Panc1 (cell line): ENCODE measurements at regions not wholly inside any gene's neighbourhood (a gene's known extent, or its start where the extent isn't known, plus 50 kb on each side); places are given as distances from the start of the nearest gene placed in this dataset.

Source experiments
- ATAC-seq: fragments of 200-7000 bp; cut with Tn5 transposase; 2 replicates; pipeline ENCODE4 v1.9.1; 2020; ENCODE audit warnings: mild to moderate bottlenecking, moderate library complexity
- BruUV-seq: library from RNA; stranded (reverse); fragments of 400-500 nt; replicated peaks from 2 replicates; lab custom pipeline; 2021; lab: Mats Ljungman, UMichigan
- CTCF ChIA-PET: fragments of 300-600 bp; sonication (Branson Sonifier 250); formaldehyde crosslinking; loops from one replicate; lab custom pipeline; 2022; ENCODE audit warnings: antibody characterized with exemption; lab: Charles Lee
- POLR2A ChIA-PET: fragments of 300-600 bp; sonication (Branson Sonifier 250); formaldehyde crosslinking; loops from one replicate; lab custom pipeline; 2022; ENCODE audit warnings: antibody characterized with exemption; lab: Charles Lee
- DNase-seq: peaks from one replicate; pipeline ENCODE4 v3.0.0-alpha.2; 2010; ENCODE audit warnings: low read depth, low spot score
- H3K27ac ChIP-seq: 2 replicates; pipeline ENCODE4 v1.5.1; 2011; ENCODE audit warnings: mild to moderate bottlenecking, low read length, inconsistent platforms
- H3K27me3 ChIP-seq: fragments of 200-500 bp; sonication (Bioruptor generic); 2 replicates; pipeline ENCODE4 v1.6.0; 2014; ENCODE audit warnings: low read length, inconsistent platforms; ENCODE audit not compliant: control insufficient read depth, insufficient read depth
- H3K36me3 ChIP-seq: fragments of 200-500 bp; sonication (Bioruptor generic); 2 replicates; pipeline ENCODE4 v1.5.1; 2014; ENCODE audit warnings: inconsistent platforms, mild to moderate bottlenecking, low read length, moderate library complexity; ENCODE audit not compliant: control insufficient read depth, insufficient read depth
- H3K4me1 ChIP-seq: 2 replicates; pipeline ENCODE4 v1.5.1; 2011; ENCODE audit warnings: inconsistent platforms, mild to moderate bottlenecking, low read length, moderate library complexity; ENCODE audit not compliant: control insufficient read depth, insufficient read depth
- H3K4me3 ChIP-seq, 2 experiments: 2 replicates each; pipeline ENCODE4 v1.5.1; 2011 to 2012; ENCODE audit warnings: low read depth in 2 of 2, low read length in 2 of 2, mild to moderate bottlenecking in 2 of 2, inconsistent platforms in 1 of 2, moderate library complexity in 1 of 2
- H3K9me3 ChIP-seq: fragments of 200-500 bp; sonication (Bioruptor generic); 2 replicates; pipeline ENCODE4 v1.5.1; 2014; ENCODE audit warnings: low read depth, mild to moderate bottlenecking, inconsistent platforms, low read length, moderate library complexity; ENCODE audit not compliant: control insufficient read depth, insufficient read depth
- POLR2AphosphoS5 ChIP-seq: IDR thresholded peaks from 2 replicates; pipeline ENCODE4 v1.6.1; 2012; ENCODE audit warnings: mild to moderate bottlenecking, low read depth, low read length, moderate library complexity
- SIN3A ChIP-seq: IDR thresholded peaks from 2 replicates; pipeline ENCODE4 v1.6.1; 2012; ENCODE audit warnings: low read depth, mild to moderate bottlenecking, low read length, moderate library complexity, borderline replicate concordance; ENCODE audit not compliant: insufficient read depth
- TCF7L2 ChIP-seq: IDR thresholded peaks from 2 replicates; pipeline ENCODE4 v1.6.1; 2011; ENCODE audit warnings: mild to moderate bottlenecking, low read depth, low read length, inconsistent platforms
- in situ Hi-C: cut with HindIII; loops from 2 replicates; pipeline ENCODE4 v1.10.0; 2016; ENCODE audit warnings: low sequenced_read_pairs, low pct_unique_long_range_greater_than_20kb
- intact Hi-C: fragments of 100-400 bp; cut with micrococcal nuclease; formaldehyde crosslinking; loops from one replicate; pipeline ENCODE4 v1.10.0; 2022; ENCODE audit not compliant: unreplicated experiment
- TF ChIP-seq, protein P1 (sequence below), 2 experiments: IDR thresholded peaks; 2 replicates each; pipeline ENCODE4 v1.6.1; 2011 to 2012; ENCODE audit warnings: low read depth in 2 of 2, control low read depth in 1 of 2, low read length in 1 of 2, mild to moderate bottlenecking in 1 of 2, moderate library complexity in 1 of 2; ENCODE audit not compliant: insufficient read depth in 1 of 2
- TF ChIP-seq, protein P2 (sequence below): fragments of 450-650 bp; IDR thresholded peaks from 2 replicates; pipeline ENCODE4 v1.5.1; 2017; ENCODE audit warnings: mild to moderate bottlenecking

GRCh38 chr1:221071777-221072176 lies 192.5 kb downstream of the HLX start:
- no peak overlapping the region for H3K4me3 ChIP-seq
- POLR2A ChIA-PET, result no interaction called here

GRCh38 chr1:221072214-221072613 lies 193.0 kb downstream of the HLX start:
- Histone ChIP-seq H3K4me1 (no peaks in the 10 kb centered on the region), H3K36me3 (no peaks in the 10 kb centered on the region), H3K27ac (no peak overlapping the region), H3K4me3 (no peak overlapping the region), H3K27me3 (no peaks in the 10 kb centered on the region), H3K9me3 (no peaks in the 10 kb centered on the region)
- TF ChIP-seq TCF7L2, result no peak
- no peak for TF ChIP-seq SIN3A
- ChIA-PET POLR2A (no interaction called here), CTCF (no interaction called here)
- no peak for ATAC-seq
- intact Hi-C loops, result no loop called here
- no TSS peak for BruUV-seq
- in situ Hi-C loops, result no loop called here
- no peak for DNase-seq

More at GRCh38 chr1:221071777-221072176, 192.5 kb downstream of the HLX start:
- CTCF ChIA-PET, result no interaction called here
- no TSS peak for BruUV-seq
- intact Hi-C loops, result no loop called here
- in situ Hi-C loops, result no loop called here
- no peak overlapping the region for H3K27ac ChIP-seq
- no peak for ATAC-seq
- no peaks in the 10 kb centered on the region for H3K36me3 ChIP-seq
- TF ChIP-seq SIN3A, result no peak
- TF ChIP-seq, protein P1, sequence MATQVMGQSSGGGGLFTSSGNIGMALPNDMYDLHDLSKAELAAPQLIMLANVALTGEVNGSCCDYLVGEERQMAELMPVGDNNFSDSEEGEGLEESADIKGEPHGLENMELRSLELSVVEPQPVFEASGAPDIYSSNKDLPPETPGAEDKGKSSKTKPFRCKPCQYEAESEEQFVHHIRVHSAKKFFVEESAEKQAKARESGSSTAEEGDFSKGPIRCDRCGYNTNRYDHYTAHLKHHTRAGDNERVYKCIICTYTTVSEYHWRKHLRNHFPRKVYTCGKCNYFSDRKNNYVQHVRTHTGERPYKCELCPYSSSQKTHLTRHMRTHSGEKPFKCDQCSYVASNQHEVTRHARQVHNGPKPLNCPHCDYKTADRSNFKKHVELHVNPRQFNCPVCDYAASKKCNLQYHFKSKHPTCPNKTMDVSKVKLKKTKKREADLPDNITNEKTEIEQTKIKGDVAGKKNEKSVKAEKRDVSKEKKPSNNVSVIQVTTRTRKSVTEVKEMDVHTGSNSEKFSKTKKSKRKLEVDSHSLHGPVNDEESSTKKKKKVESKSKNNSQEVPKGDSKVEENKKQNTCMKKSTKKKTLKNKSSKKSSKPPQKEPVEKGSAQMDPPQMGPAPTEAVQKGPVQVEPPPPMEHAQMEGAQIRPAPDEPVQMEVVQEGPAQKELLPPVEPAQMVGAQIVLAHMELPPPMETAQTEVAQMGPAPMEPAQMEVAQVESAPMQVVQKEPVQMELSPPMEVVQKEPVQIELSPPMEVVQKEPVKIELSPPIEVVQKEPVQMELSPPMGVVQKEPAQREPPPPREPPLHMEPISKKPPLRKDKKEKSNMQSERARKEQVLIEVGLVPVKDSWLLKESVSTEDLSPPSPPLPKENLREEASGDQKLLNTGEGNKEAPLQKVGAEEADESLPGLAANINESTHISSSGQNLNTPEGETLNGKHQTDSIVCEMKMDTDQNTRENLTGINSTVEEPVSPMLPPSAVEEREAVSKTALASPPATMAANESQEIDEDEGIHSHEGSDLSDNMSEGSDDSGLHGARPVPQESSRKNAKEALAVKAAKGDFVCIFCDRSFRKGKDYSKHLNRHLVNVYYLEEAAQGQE (IDR thresholded peaks at IDR 0.05; ENCODE audit: insufficient read depth in 1 of 2, low read depth in 2 of 2, low read length in 1 of 2), result no peak
- TF ChIP-seq TCF7L2, result no peak
- TF ChIP-seq, protein P2, sequence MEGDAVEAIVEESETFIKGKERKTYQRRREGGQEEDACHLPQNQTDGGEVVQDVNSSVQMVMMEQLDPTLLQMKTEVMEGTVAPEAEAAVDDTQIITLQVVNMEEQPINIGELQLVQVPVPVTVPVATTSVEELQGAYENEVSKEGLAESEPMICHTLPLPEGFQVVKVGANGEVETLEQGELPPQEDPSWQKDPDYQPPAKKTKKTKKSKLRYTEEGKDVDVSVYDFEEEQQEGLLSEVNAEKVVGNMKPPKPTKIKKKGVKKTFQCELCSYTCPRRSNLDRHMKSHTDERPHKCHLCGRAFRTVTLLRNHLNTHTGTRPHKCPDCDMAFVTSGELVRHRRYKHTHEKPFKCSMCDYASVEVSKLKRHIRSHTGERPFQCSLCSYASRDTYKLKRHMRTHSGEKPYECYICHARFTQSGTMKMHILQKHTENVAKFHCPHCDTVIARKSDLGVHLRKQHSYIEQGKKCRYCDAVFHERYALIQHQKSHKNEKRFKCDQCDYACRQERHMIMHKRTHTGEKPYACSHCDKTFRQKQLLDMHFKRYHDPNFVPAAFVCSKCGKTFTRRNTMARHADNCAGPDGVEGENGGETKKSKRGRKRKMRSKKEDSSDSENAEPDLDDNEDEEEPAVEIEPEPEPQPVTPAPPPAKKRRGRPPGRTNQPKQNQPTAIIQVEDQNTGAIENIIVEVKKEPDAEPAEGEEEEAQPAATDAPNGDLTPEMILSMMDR, result no peak
- TF ChIP-seq POLR2AphosphoS5, result no peak
- H3K4me1 ChIP-seq, result no peaks in the 10 kb centered on the region
- H3K27me3 ChIP-seq, result no peaks in the 10 kb centered on the region
- DNase-seq, result no peak
- no peaks in the 10 kb centered on the region for H3K9me3 ChIP-seq

GRCh38 chr1:221074332-221074731 lies 195.1 kb downstream of the HLX start:
- intact Hi-C loops (no loop called here), in situ Hi-C loops (no loop called here)
- DNase-seq (no peak), ATAC-seq (no peak)
- CTCF ChIA-PET, result no interaction called here
- Histone ChIP-seq H3K27ac (no peak overlapping the region), H3K4me1 (no peaks in the 10 kb centered on the region), H3K36me3 (no peaks in the 10 kb centered on the region), H3K9me3 (no peaks in the 10 kb centered on the region), H3K4me3 (no peak overlapping the region), H3K27me3 (no peaks in the 10 kb centered on the region)
- BruUV-seq, result no TSS peak
- POLR2A ChIA-PET, result no interaction called here
- TF ChIP-seq SIN3A (no peak), TCF7L2 (no peak), POLR2AphosphoS5 (no peak)
- TF ChIP-seq, protein P2, result no peak
- TF ChIP-seq, protein P1 (IDR thresholded peaks at IDR 0.05; ENCODE audit: insufficient read depth in 1 of 2, low read depth in 2 of 2, low read length in 1 of 2), result no peak
